Pancreas (tissue), 10 donors: ENCODE measurements at regions not wholly inside any gene's neighbourhood (a gene's known extent, or its start where the extent isn't known, plus 50 kb on each side); places are given as distances from the start of the nearest gene placed in this dataset.

ENCODE experiments used
- ATAC-seq, 4 donors: fragments of 200-7000 bp; cut with Tn5 transposase; one replicate each; pipeline versions ENCODE4 v1.8.0 to v1.9.1; 2020; ENCODE audit warnings: mild to moderate bottlenecking in 4 of 4, moderate library complexity in 4 of 4
- DNase-seq, 6 donors: peaks; one replicate each; pipeline ENCODE4 v3.0.0-alpha.2; 2020
- FAIRE-seq: peaks from 2 replicates; lab custom pipeline; 2012; peaks lifted over from hg19 to GRCh38; lab: Jason Lieb, UNC
- H3K27ac ChIP-seq, 4 donors: fragments of 200-600 bp; sonication (generic); 1 replicate in 3 of 4; 2 replicates in 1 of 4; pipeline versions ENCODE4 v1.5.0 to v1.8.0; 2020
- H3K27me3 ChIP-seq, 4 donors: fragments of 200-600 bp; one replicate each; pipeline ENCODE4 v1.8.0; 2021
- H3K36me3 ChIP-seq, 3 donors: fragments of 200-600 bp; sonication (generic) in 1 of 3; one replicate each; pipeline versions ENCODE4 v1.5.0 to v1.8.0; 2020 to 2021
- H3K4me1 ChIP-seq, 3 donors: fragments of 200-600 bp; one replicate each; pipeline ENCODE4 v1.8.0; 2021
- H3K4me3 ChIP-seq, 4 donors: fragments of 200-600 bp; sonication (generic) in 2 of 4; one replicate each; pipeline versions ENCODE4 v1.5.0 to v1.8.0; 2020 to 2021
- H3K9me3 ChIP-seq, 4 donors: fragments of 200-600 bp; one replicate each; pipeline ENCODE4 v1.8.0; 2021
- WGBS, 2 donors: extraction: QIAGEN DNeasy Blood & Tissue Kit; methylation state at CpG; one replicate each; pipeline ENCODE4 v1.1.7; 2013; 5-methylcytosine and 5-hydroxymethylcytosine counted together
- intact Hi-C, 3 donors: fragments of 100-400 bp; cut with DNase I; formaldehyde crosslinking; loops; one replicate each; pipeline versions ENCODE4 v1.11.1 to v1.14.2; 2022
- TF ChIP-seq, protein P1 (sequence below), 4 donors: fragments of 200-600 bp; sonication (generic) in 3 of 4; IDR thresholded peaks; one replicate each; pipeline versions ENCODE4 v1.5.0 to v1.8.0; 2021; ENCODE audit warnings: antibody characterized with exemption in 4 of 4
- donor health status: healthy with polysubstance abuse.
- donor health status: DM: no; HTN: no; CAD: no; lungs with moderate emphysema.
- donor health status: DM: no; HTN: no; CAD: no.
- donor health status: control.
- donor health status: control.
- donor health status: Bipolar disorder and iron deficiency.
- donor health status: DM: yes; HTN: yes; CAD: no.
- donor health status: DM: no; HTN: no; CAD: no.
- donor health status: DM: no; HTN: no; CAD: no.
- donor health status: DM: yes; HTN: yes; CAD: no.

GRCh38 chr15:66881173-66881905 lies 179.3 kb downstream of the SMAD6 start:
- WGBS, 2 donors: 89 to 92% methylated on average over 12 of the region's 12 CpGs
- no peaks in the 10 kb centered on the region for H3K9me3 ChIP-seq
- H3K4me1 ChIP-seq: peaks cover 3 to 8% (median 4%) of the 10 kb centered on the region in 3 donors
- no peaks in the 10 kb centered on the region for H3K36me3 ChIP-seq
- H3K27ac ChIP-seq: no peak overlapping the region
- intact Hi-C loops: no loop called here
- no peak for FAIRE-seq
- ATAC-seq: no peak
- H3K27me3 ChIP-seq: no peaks in the 10 kb centered on the region
- H3K4me3 ChIP-seq: no peak overlapping the region
- DNase-seq: no peak
- TF ChIP-seq, protein P1, sequence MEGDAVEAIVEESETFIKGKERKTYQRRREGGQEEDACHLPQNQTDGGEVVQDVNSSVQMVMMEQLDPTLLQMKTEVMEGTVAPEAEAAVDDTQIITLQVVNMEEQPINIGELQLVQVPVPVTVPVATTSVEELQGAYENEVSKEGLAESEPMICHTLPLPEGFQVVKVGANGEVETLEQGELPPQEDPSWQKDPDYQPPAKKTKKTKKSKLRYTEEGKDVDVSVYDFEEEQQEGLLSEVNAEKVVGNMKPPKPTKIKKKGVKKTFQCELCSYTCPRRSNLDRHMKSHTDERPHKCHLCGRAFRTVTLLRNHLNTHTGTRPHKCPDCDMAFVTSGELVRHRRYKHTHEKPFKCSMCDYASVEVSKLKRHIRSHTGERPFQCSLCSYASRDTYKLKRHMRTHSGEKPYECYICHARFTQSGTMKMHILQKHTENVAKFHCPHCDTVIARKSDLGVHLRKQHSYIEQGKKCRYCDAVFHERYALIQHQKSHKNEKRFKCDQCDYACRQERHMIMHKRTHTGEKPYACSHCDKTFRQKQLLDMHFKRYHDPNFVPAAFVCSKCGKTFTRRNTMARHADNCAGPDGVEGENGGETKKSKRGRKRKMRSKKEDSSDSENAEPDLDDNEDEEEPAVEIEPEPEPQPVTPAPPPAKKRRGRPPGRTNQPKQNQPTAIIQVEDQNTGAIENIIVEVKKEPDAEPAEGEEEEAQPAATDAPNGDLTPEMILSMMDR (IDR thresholded peaks at IDR 0.05): no peak

- Histone ChIP-seq H3K27ac (peak overlapping the region; percentile 20 to 55 (median 30)), H3K4me3 (no peak overlapping the region), H3K36me3 (no peaks in the 10 kb centered on the region), H3K9me3 (no peaks in the 10 kb centered on the region), H3K4me1 (peaks cover 3 to 8% (median 4%) of the 10 kb centered on the region in 3 donors), H3K27me3 (no peaks in the 10 kb centered on the region)
- FAIRE-seq: no peak
- peak in 2 of 4 donors; percentile 8 to 27 for ATAC-seq
- intact Hi-C loops: no loop called here
- 90 to 91% methylated on average over 11 of the region's 11 CpGs for WGBS, 2 donors
- TF ChIP-seq, protein P1 (IDR thresholded peaks at IDR 0.05): no peak
- DNase-seq: no peak
Measured at GRCh38 chr15:66882251-66883020, 180.4 kb downstream of the SMAD6 start.

DNA sequence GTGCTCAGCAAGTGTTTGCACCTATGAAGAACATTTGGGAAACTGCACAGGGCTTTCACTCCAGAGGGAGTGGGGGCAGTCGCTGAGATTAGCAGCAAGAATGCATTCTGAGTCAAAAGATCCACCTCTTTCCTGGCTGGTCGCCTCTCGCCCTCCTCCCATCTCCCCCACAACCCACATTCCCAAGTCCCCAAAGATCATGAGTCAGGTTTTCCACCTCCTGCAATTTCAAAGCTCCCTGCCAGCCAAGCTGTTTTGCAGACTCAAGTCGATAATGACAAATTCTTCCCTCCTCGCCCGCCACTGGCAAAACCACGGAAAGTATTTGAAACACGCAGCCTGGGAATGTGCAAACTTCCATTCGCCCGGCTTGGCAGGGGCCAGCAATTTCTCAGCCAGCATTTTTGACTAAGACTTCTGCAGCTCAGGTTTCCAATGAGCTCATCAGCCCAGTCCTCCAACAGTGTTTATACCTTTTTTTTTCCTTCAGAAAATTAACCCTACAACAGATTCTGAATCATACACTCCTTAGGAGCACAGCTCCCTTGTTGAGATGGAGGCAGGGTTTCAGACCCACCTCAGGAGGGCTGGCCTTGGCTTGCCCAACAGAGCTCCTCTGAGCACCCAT lies 181.4 kb downstream of the SMAD6 start:
- Histone ChIP-seq H3K4me1 (peaks cover 3 to 8% (median 4%) of the 10 kb centered on the region in 3 donors), H3K27me3 (no peaks in the 10 kb centered on the region), H3K36me3 (no peaks in the 10 kb centered on the region), H3K27ac (peak overlapping the region in 3 of 4 donors; percentile 39 to 70 (median 55)), H3K4me3 (no peak overlapping the region), H3K9me3 (no peaks in the 10 kb centered on the region)
- intact Hi-C loops: no loop called here
- TF ChIP-seq, protein P1 (IDR thresholded peaks at IDR 0.05): no peak
- DNase-seq (peak; percentile 75 to 92 (median 84)), ATAC-seq (peak; percentile 89 to 90 (median 89)), FAIRE-seq (peak; percentile 88)
- 3 to 5% methylated on average over 10 of the region's 10 CpGs for WGBS, 2 donors

- DNase-seq: peak in 1 of 6 donors; percentile 7
- TF ChIP-seq, protein P1 (IDR thresholded peaks at IDR 0.05): no peak
- intact Hi-C loops: no loop called here
- Histone ChIP-seq H3K27me3 (no peaks in the 10 kb centered on the region), H3K4me1 (peaks cover 3 to 8% (median 4%) of the 10 kb centered on the region in 3 donors), H3K36me3 (no peaks in the 10 kb centered on the region), H3K4me3 (no peak overlapping the region), H3K27ac (peak overlapping the region in 2 of 4 donors; percentile 39 to 70), H3K9me3 (no peaks in the 10 kb centered on the region)
- no peak for FAIRE-seq
- WGBS, 2 donors: 82 to 87% methylated on average over 8 of the region's 8 CpGs
- ATAC-seq: no peak
Measured at GRCh38 chr15:66884115-66884622, 181.2 kb upstream of the SMAD3 start.
